ENCODE measurements at regions not wholly inside any gene's neighbourhood (a gene's known extent, or its start where the extent isn't known, plus 50 kb on each side); places are given as distances from the start of the nearest gene placed in this dataset.

- H3K9me3 ChIP-seq (ENCODE audit: low read depth, low read length), result no peaks in the 10 kb centered on the region
- no peak overlapping the region for H3K4me3 ChIP-seq
- TF ChIP-seq FOXP2 (optimal IDR thresholded peaks at IDR 0.05; ENCODE audit: control extremely low read depth, extremely low read length, insufficient read depth) (no peak), EZH2 (IDR thresholded peaks at IDR 0.05) (no peak), POLR2AphosphoS5 (IDR thresholded peaks at IDR 0.05; ENCODE audit: borderline replicate concordance, low read depth, low read length) (no peak)
- H3K9ac ChIP-seq (ENCODE audit: insufficient read length), result no peak overlapping the region
- DNase-seq (ENCODE audit: low read depth, low spot score), result no peak
- H3K36me3 ChIP-seq (ENCODE audit: insufficient read depth, low read length), result no peaks in the 10 kb centered on the region
- H3K27ac ChIP-seq, result no peak overlapping the region
Observed at GRCh38 chr3:3280396-3280795, 100.9 kb upstream of the CRBN start.

DNA sequence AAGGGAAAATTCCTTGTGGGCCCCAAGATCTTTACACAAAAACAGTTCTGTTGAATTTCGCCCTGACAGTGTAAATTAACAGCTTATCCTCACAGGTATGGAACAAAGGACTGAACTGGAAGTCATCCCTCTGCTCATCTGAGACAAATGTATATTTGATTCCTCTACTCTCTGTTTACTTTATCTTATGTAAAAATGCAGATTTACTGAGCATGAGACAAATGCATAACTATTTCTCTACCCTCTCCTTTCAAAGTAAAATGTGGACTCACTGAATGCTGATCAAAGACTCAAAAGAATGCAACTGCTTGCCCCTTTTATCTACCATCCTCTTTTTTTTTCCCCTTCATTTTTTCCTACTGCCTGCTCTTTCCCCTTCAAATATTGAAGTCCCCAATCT lies 98.6 kb upstream of the CRBN start:
- Histone ChIP-seq H3K9ac (ENCODE audit: insufficient read length) (no peak overlapping the region), H3K9me3 (ENCODE audit: low read depth, low read length) (no peaks in the 10 kb centered on the region), H3K27ac (no peak overlapping the region), H3K36me3 (ENCODE audit: insufficient read depth, low read length) (no peaks in the 10 kb centered on the region), H3K4me3 (no peak overlapping the region)
- DNase-seq (ENCODE audit: low read depth, low spot score), result no peak
- TF ChIP-seq FOXP2 (optimal IDR thresholded peaks at IDR 0.05; ENCODE audit: control extremely low read depth, extremely low read length, insufficient read depth), result no peak
- no peak for TF ChIP-seq POLR2AphosphoS5 (IDR thresholded peaks at IDR 0.05; ENCODE audit: borderline replicate concordance, low read depth, low read length)
- no peak for TF ChIP-seq EZH2 (IDR thresholded peaks at IDR 0.05)

DNA sequence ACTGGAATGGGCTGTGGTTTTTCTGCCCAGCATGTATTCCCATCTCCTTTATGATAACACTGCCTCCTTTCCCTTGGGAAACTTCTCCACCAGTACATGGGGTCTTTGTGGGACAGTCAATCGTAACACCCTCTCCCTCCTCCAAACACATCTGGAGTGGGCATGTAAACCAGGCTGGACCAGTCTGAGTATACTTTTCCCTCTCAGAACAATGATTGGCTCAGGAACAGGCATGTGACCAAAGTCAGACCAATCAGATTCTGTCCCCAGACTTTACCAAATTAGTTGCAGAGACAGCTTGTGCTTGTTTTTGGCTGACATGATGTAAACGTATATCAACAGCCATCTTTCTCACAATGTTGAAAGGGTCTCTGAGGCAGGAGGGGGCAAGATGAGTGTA lies 97.1 kb upstream of the CRBN start:
- H3K4me3 ChIP-seq, result no peak overlapping the region
- no peak overlapping the region for H3K27ac ChIP-seq
- H3K9ac ChIP-seq (ENCODE audit: insufficient read length), result no peak overlapping the region
- TF ChIP-seq POLR2AphosphoS5 (IDR thresholded peaks at IDR 0.05; ENCODE audit: borderline replicate concordance, low read depth, low read length) (no peak), FOXP2 (optimal IDR thresholded peaks at IDR 0.05; ENCODE audit: control extremely low read depth, extremely low read length, insufficient read depth) (no peak), EZH2 (IDR thresholded peaks at IDR 0.05) (no peak)
- no peaks in the 10 kb centered on the region for H3K36me3 ChIP-seq (ENCODE audit: insufficient read depth, low read length)
- no peak for DNase-seq (ENCODE audit: low read depth, low spot score)
- no peaks in the 10 kb centered on the region for H3K9me3 ChIP-seq (ENCODE audit: low read depth, low read length)

DNA sequence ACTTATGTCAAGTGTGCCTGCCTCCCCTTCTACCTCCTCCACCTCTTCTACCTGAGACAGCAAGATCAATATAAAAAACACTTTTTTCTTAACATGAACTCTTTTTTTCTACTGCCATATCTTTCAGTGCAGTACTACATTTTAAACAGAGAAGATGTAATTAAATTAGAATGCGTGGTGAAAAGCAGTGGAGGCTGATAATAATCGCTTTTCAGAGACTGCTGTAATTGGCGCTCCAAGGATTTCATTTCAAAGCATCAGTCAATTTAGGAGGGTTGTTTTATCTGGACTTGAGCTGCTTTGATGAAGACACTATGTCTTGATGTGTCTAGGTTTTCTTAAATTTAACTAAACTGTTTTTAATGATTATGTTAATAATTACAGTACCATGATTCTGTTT lies 85.3 kb upstream of the CRBN start:
- Histone ChIP-seq H3K27ac (no peak overlapping the region), H3K36me3 (ENCODE audit: insufficient read depth, low read length) (no peaks in the 10 kb centered on the region), H3K4me3 (no peak overlapping the region), H3K9me3 (ENCODE audit: low read depth, low read length) (no peaks in the 10 kb centered on the region), H3K9ac (ENCODE audit: insufficient read length) (no peak overlapping the region)
- TF ChIP-seq POLR2AphosphoS5 (IDR thresholded peaks at IDR 0.05; ENCODE audit: borderline replicate concordance, low read depth, low read length), result no peak
- no peak for TF ChIP-seq EZH2 (IDR thresholded peaks at IDR 0.05)
- no peak for TF ChIP-seq FOXP2 (optimal IDR thresholded peaks at IDR 0.05; ENCODE audit: control extremely low read depth, extremely low read length, insufficient read depth)
- DNase-seq (ENCODE audit: low read depth, low spot score), result no peak

DNA sequence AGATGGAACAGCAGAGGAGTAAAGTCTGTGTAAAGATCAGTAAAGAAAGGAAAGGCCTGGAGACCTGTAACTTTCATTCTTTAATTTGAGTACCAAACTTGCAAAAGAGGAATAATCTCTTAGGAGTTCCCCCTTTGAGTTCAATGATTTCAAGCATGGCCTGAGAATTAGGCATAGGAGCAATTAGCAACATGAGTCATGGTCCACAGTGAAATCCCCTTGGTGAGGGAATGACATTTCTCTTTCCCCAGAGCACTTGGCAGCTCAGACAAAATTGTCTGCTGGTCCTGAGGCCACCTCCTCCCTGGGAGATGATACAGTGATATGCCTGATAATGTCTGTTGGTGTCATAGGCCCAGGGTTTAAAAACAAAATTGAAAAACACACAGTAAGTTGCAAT lies 81.4 kb upstream of the CRBN start:
- Histone ChIP-seq H3K4me3 (no peak overlapping the region), H3K27ac (no peak overlapping the region), H3K9me3 (ENCODE audit: low read depth, low read length) (no peaks in the 10 kb centered on the region), H3K9ac (ENCODE audit: insufficient read length) (no peak overlapping the region), H3K36me3 (ENCODE audit: insufficient read depth, low read length) (no peaks in the 10 kb centered on the region)
- DNase-seq (ENCODE audit: low read depth, low spot score), result no peak
- TF ChIP-seq EZH2 (IDR thresholded peaks at IDR 0.05) (no peak), POLR2AphosphoS5 (IDR thresholded peaks at IDR 0.05; ENCODE audit: borderline replicate concordance, low read depth, low read length) (no peak), FOXP2 (optimal IDR thresholded peaks at IDR 0.05; ENCODE audit: control extremely low read depth, extremely low read length, insufficient read depth) (no peak)

GRCh38 chr3:3259181-3259580 lies 79.7 kb upstream of the CRBN start:
- no peaks in the 10 kb centered on the region for H3K9me3 ChIP-seq (ENCODE audit: low read depth, low read length)
- H3K27ac ChIP-seq, result no peak overlapping the region
- TF ChIP-seq EZH2 (IDR thresholded peaks at IDR 0.05), result no peak
- no peaks in the 10 kb centered on the region for H3K36me3 ChIP-seq (ENCODE audit: insufficient read depth, low read length)
- no peak overlapping the region for H3K9ac ChIP-seq (ENCODE audit: insufficient read length)
- no peak for DNase-seq (ENCODE audit: low read depth, low spot score)
- no peak overlapping the region for H3K4me3 ChIP-seq

- DNase-seq (ENCODE audit: low read depth, low spot score), result no peak
- H3K9ac ChIP-seq (ENCODE audit: insufficient read length), result no peak overlapping the region
- no peak overlapping the region for H3K27ac ChIP-seq
- no peaks in the 10 kb centered on the region for H3K36me3 ChIP-seq (ENCODE audit: insufficient read depth, low read length)
- no peaks in the 10 kb centered on the region for H3K9me3 ChIP-seq (ENCODE audit: low read depth, low read length)
- H3K4me3 ChIP-seq, result no peak overlapping the region
- no peak for TF ChIP-seq POLR2AphosphoS5 (IDR thresholded peaks at IDR 0.05; ENCODE audit: borderline replicate concordance, low read depth, low read length)
- no peak for TF ChIP-seq FOXP2 (optimal IDR thresholded peaks at IDR 0.05; ENCODE audit: control extremely low read depth, extremely low read length, insufficient read depth)
- no peak for TF ChIP-seq EZH2 (IDR thresholded peaks at IDR 0.05)
Observed at GRCh38 chr3:3258281-3258680, 78.8 kb upstream of the CRBN start.

GRCh38 chr3:3241596-3241995 lies 62.1 kb upstream of the CRBN start:
- Histone ChIP-seq H3K4me3 (no peak overlapping the region), H3K9ac (ENCODE audit: insufficient read length) (no peak overlapping the region), H3K27ac (no peak overlapping the region), H3K9me3 (ENCODE audit: low read depth, low read length) (no peaks in the 10 kb centered on the region), H3K36me3 (ENCODE audit: insufficient read depth, low read length) (no peaks in the 10 kb centered on the region)
- no peak for DNase-seq (ENCODE audit: low read depth, low spot score)
- no peak for TF ChIP-seq POLR2AphosphoS5 (IDR thresholded peaks at IDR 0.05; ENCODE audit: borderline replicate concordance, low read depth, low read length)
- no peak for TF ChIP-seq EZH2 (IDR thresholded peaks at IDR 0.05)

DNA sequence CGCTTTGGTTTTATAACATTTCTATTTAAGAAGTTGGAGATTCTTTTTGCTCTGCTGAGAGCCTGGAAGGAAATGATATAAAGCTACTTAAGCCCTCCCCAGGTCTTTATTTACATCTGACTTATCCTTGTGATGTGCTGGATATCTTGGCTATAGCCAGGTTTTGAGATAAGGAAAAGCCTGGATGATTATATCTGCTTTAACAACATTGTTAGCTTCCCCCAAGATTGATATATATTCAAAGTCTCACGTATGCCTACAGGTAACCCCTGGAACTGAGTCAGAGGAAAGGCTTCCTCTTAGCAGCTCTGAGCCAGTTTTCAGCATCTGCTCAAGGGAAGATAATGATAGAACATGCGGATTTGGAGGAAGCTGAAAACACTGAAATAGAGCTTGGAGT lies 61.5 kb upstream of the CRBN start:
- Histone ChIP-seq H3K9me3 (ENCODE audit: low read depth, low read length) (no peaks in the 10 kb centered on the region), H3K4me3 (no peak overlapping the region), H3K27ac (no peak overlapping the region), H3K36me3 (ENCODE audit: insufficient read depth, low read length) (no peaks in the 10 kb centered on the region), H3K9ac (ENCODE audit: insufficient read length) (no peak overlapping the region)
- TF ChIP-seq POLR2AphosphoS5 (IDR thresholded peaks at IDR 0.05; ENCODE audit: borderline replicate concordance, low read depth, low read length), result no peak
- TF ChIP-seq FOXP2 (optimal IDR thresholded peaks at IDR 0.05; ENCODE audit: control extremely low read depth, extremely low read length, insufficient read depth), result no peak
- no peak for TF ChIP-seq EZH2 (IDR thresholded peaks at IDR 0.05)
- DNase-seq (ENCODE audit: low read depth, low spot score), result no peak

All from SK-N-MC (cell line).